HEK293 (cell line): ENCODE measurements at regions not wholly inside any gene's neighbourhood (a gene's known extent, or its start where the extent isn't known, plus 50 kb on each side); places are given as distances from the start of the nearest gene placed in this dataset.

Experiments
- CTCF ChIP-seq: fragments of 450-650 bp; formaldehyde crosslinking; IDR thresholded peaks from 2 replicates; pipeline ENCODE4 v1.5.1; 2016; ENCODE audit warnings: missing biosample characterization, missing genetic modification characterization
- KLF16 ChIP-seq: fragments of 450-650 bp; formaldehyde crosslinking; IDR thresholded peaks from 2 replicates; pipeline ENCODE4 v1.5.1; 2017; ENCODE audit warnings: missing biosample characterization, missing genetic modification characterization
- ZBTB11 ChIP-seq: fragments of 450-650 bp; formaldehyde crosslinking; conservative IDR thresholded peaks from 2 replicates; pipeline ENCODE4 v1.5.1; 2016; ENCODE audit warnings: low read depth, missing biosample characterization, missing genetic modification characterization
- ZNF239 ChIP-seq: fragments of 450-650 bp; formaldehyde crosslinking; IDR thresholded peaks from 2 replicates; pipeline ENCODE4 v1.5.1; 2016; ENCODE audit warnings: missing biosample characterization, missing genetic modification characterization
- ZNF274 ChIP-seq, 2 experiments: fragments of 200-500 bp in 1 of 2; fragments of 450-650 bp in 1 of 2; sonication (Bioruptor generic) in 1 of 2; formaldehyde crosslinking in 1 of 2; IDR thresholded peaks; 2 replicates each; pipeline versions ENCODE4 v1.5.1 to v1.6.1; 2014 to 2016; ENCODE audit warnings: borderline replicate concordance in 1 of 2, inconsistent platforms in 1 of 2, low read length in 1 of 2, missing biosample characterization in 1 of 2, missing genetic modification characterization in 1 of 2
- ZNF501 ChIP-seq: fragments of 450-650 bp; formaldehyde crosslinking; IDR thresholded peaks from 2 replicates; pipeline ENCODE4 v1.5.1; 2016; ENCODE audit warnings: missing biosample characterization, missing genetic modification characterization
- ZNF549 ChIP-seq: fragments of 450-650 bp; IDR thresholded peaks from 2 replicates; pipeline ENCODE4 v1.5.1; 2018; ENCODE audit warnings: missing biosample characterization, missing genetic modification characterization, mild to moderate bottlenecking, inconsistent platforms, moderate library complexity
- ZNF560 ChIP-seq: fragments of 450-650 bp; formaldehyde crosslinking; IDR thresholded peaks from 2 replicates; pipeline ENCODE4 v1.5.1; 2017; ENCODE audit warnings: missing biosample characterization, missing genetic modification characterization, borderline replicate concordance

- TF ChIP-seq CTCF, result no peak
- no peak for TF ChIP-seq ZNF560 (tag by site-specific recombination)
- TF ChIP-seq ZNF501, result no peak
- TF ChIP-seq KLF16 (tag by site-specific recombination), result no peak
- TF ChIP-seq ZNF549 (tag by site-specific recombination), result no peak
- no peak for TF ChIP-seq ZNF274 (IDR thresholded peaks at IDR 0.05; ENCODE audit: low read length)
- no peak for TF ChIP-seq ZNF274 (tag by site-specific recombination; IDR thresholded peaks at IDR 0.05; ENCODE audit: borderline replicate concordance)
- TF ChIP-seq ZBTB11, result no peak
- TF ChIP-seq ZNF239, result no peak
Measured at GRCh38 chr6:103456652-103457051, 1403.1 kb downstream of the HACE1 start.
